Right lobe of liver (tissue), 6 donors: ENCODE measurements at regions not wholly inside any gene's neighbourhood (a gene's known extent, or its start where the extent isn't known, plus 50 kb on each side); places are given as distances from the start of the nearest gene placed in this dataset.

Source experiments
- ATAC-seq, 4 donors: fragments of 200-7000 bp; cut with Tn5 transposase; one replicate each; pipeline ENCODE4 v1.9.1; 2020; ENCODE audit warnings: mild to moderate bottlenecking in 4 of 4, moderate library complexity in 4 of 4
- DNase-seq, 3 donors: peaks; one replicate each; pipeline ENCODE4 v3.0.0-alpha.2; 2020
- H3K27ac ChIP-seq, 3 donors: fragments of 200-600 bp; one replicate each; pipeline ENCODE4 v1.8.0; 2022
- H3K27me3 ChIP-seq, 2 donors: fragments of 200-600 bp; one replicate each; pipeline ENCODE4 v1.8.0; 2022
- H3K36me3 ChIP-seq, 4 donors: fragments of 200-600 bp; sonication (generic) in 1 of 4; one replicate each; pipeline versions ENCODE4 v1.5.1 to v1.8.0; 2017 to 2022; ENCODE audit warnings: control low read depth in 1 of 4
- H3K4me1 ChIP-seq, 4 donors: fragments of 200-600 bp; sonication (generic) in 1 of 4; one replicate each; pipeline versions ENCODE4 v1.5.1 to v1.8.0; 2017 to 2022; ENCODE audit warnings: control low read depth in 1 of 4
- H3K4me3 ChIP-seq, 3 donors: fragments of 200-600 bp; one replicate each; pipeline ENCODE4 v1.8.0; 2022
- H3K9me3 ChIP-seq, 4 donors: fragments of 200-600 bp; sonication (generic) in 1 of 4; one replicate each; pipeline versions ENCODE4 v1.5.1 to v1.8.0; 2017 to 2022; ENCODE audit warnings: control low read depth in 1 of 4
- POLR2A ChIP-seq: fragments of 450-650 bp; IDR thresholded peaks from one replicate; pipeline ENCODE4 v1.6.1; 2017; ENCODE audit warnings: antibody characterized with exemption, mild to moderate bottlenecking
- WGBS: methylation state at CpG from one replicate; pipeline ENCODE4 v1.1.6; 2018; ENCODE audit warnings: low coverage, low lambda C conversion rate; ENCODE audit not compliant: insufficient coverage; ENCODE audit errors: missing lambda C conversion rate; 5-methylcytosine and 5-hydroxymethylcytosine counted together
- intact Hi-C, 2 donors: fragments of 100-400 bp; cut with DNase I; formaldehyde crosslinking; loops; one replicate each; pipeline versions ENCODE4 v1.11.2 to v1.14.1; 2022
- TF ChIP-seq, protein P1 (sequence below), 4 donors: fragments of 200-600 bp in 3 of 4; fragments of 450-650 bp in 1 of 4; IDR thresholded peaks; one replicate each; pipeline versions ENCODE4 v1.5.1 to v1.8.0; 2016 to 2022; ENCODE audit warnings: antibody characterized with exemption in 4 of 4, mild to moderate bottlenecking in 2 of 4
- donor health status: DM: no; HTN: yes; CAD: no.
- donor health status: DM: no; HTN: no; CAD: no.
- donor health status: DM: no; HTN: no; CAD: no.
- donor health status: DM: no; HTN: yes; CAD: no.
- donor health status: DM: no; HTN: yes; CAD: no.

DNA sequence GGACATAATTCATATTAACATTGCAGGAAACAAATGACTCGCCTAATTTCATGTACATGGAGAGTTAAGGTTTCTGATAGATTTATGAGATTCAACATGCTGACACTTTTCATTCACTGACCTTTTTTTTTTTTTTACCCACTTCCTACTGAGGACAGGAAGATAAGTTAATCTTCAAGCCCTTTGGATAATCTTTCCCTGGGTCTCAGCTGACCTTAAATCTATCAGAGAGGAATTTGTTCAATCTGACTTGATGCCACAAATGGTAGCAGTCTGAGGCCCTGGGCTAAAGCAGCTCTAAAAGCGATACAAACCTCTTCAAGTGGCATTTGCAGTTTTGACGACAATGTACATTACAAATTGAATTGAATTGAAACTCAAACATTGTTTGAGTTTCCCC lies 493.3 kb upstream of the SORCS1 start:
- no peaks in the 10 kb centered on the region for H3K9me3 ChIP-seq
- no peaks in the 10 kb centered on the region for H3K36me3 ChIP-seq
- ATAC-seq, result no peak
- 52% methylated on average over 3 of the region's 3 CpGs for WGBS
- intact Hi-C loops, result no loop called here
- DNase-seq, result no peak
- no peak overlapping the region for H3K4me3 ChIP-seq
- TF ChIP-seq POLR2A, result no peak
- TF ChIP-seq, protein P1, sequence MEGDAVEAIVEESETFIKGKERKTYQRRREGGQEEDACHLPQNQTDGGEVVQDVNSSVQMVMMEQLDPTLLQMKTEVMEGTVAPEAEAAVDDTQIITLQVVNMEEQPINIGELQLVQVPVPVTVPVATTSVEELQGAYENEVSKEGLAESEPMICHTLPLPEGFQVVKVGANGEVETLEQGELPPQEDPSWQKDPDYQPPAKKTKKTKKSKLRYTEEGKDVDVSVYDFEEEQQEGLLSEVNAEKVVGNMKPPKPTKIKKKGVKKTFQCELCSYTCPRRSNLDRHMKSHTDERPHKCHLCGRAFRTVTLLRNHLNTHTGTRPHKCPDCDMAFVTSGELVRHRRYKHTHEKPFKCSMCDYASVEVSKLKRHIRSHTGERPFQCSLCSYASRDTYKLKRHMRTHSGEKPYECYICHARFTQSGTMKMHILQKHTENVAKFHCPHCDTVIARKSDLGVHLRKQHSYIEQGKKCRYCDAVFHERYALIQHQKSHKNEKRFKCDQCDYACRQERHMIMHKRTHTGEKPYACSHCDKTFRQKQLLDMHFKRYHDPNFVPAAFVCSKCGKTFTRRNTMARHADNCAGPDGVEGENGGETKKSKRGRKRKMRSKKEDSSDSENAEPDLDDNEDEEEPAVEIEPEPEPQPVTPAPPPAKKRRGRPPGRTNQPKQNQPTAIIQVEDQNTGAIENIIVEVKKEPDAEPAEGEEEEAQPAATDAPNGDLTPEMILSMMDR (IDR thresholded peaks at IDR 0.05), result no peak
- no peaks in the 10 kb centered on the region for H3K27me3 ChIP-seq
- H3K27ac ChIP-seq, result no peak overlapping the region
- no peaks in the 10 kb centered on the region for H3K4me1 ChIP-seq

DNA sequence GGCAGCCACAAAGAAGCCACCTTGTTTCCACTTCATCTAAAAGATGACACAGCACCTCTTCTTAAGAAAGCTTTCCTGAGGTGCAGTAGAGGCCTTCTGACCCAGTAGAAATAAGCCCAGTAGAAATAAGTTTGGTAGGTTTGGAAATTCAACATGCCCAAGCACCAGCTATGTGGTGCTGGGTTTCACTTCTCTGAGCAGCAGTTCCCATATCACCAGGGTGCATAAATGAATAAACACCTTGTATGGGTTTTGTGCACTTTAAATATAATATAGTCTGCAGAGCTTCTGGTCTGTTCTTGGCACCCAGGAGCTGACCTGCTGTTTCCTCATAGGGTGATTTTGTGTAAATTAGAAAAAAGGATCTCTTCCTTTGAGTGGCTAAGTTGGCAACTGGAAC lies 492.4 kb upstream of the SORCS1 start:
- Histone ChIP-seq H3K27ac (no peak overlapping the region), H3K4me3 (no peak overlapping the region), H3K9me3 (no peaks in the 10 kb centered on the region), H3K4me1 (no peaks in the 10 kb centered on the region), H3K27me3 (no peaks in the 10 kb centered on the region), H3K36me3 (no peaks in the 10 kb centered on the region)
- ATAC-seq, result no peak
- intact Hi-C loops, result no loop called here
- DNase-seq, result no peak
- no peak for TF ChIP-seq POLR2A
- TF ChIP-seq, protein P1 (IDR thresholded peaks at IDR 0.05), result no peak

DNA sequence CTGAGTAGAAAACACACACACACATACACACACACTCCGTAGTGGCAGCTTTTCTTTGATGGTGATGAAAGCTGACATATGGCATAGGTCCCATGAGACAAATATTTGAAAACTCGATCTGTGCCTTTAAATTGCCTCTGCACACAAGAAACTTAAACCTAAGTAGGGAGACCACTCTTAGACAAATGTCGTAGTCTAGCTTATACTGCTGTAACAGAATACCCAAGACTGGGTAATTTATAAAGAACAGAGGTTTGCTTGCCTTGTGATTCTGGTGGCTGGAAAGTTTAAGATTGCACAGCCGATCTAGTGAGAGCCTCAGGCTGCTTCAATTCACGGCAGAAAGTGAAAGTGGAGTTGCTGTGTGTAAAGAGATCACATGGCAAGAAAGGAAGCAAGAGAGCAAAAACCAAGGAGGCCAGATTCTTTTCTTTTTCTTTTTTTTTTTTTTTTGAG lies 489.4 kb upstream of the SORCS1 start:
- Histone ChIP-seq H3K9me3 (no peaks in the 10 kb centered on the region), H3K4me1 (no peaks in the 10 kb centered on the region), H3K27me3 (no peaks in the 10 kb centered on the region), H3K27ac (peak overlapping the region in 1 of 3 donors; percentile 19), H3K4me3 (peak overlapping the region; percentile 33 to 50 (median 37)), H3K36me3 (no peaks in the 10 kb centered on the region)
- intact Hi-C loops, result no loop called here
- 2% methylated on average over 5 of the region's 5 CpGs for WGBS
- TF ChIP-seq, protein P1 (IDR thresholded peaks at IDR 0.05), result no peak
- no peak for TF ChIP-seq POLR2A
- DNase-seq (no peak), ATAC-seq (peak; percentile 80 to 93 (median 89))

DNA sequence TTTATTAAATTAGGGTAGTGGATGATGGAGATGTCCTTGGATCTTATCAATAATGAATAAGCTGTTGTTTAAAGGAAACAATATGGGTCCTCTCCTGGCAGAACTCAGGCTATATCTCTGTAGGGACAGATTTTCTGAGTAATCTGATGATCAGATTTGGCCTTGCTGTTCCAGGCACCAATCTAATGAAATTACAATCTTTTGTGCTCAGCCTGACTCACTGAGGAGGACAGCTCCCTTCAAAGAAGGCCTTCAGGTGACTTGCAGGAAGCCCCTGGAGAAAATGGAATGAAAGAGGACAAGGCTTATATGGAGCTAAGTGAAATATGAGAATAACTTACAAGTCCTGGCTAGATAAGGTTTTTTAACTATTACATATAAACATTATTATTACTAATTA lies 486.4 kb upstream of the SORCS1 start:
- intact Hi-C loops, result no loop called here
- Histone ChIP-seq H3K27me3 (no peaks in the 10 kb centered on the region), H3K27ac (no peak overlapping the region), H3K36me3 (no peaks in the 10 kb centered on the region), H3K4me3 (no peak overlapping the region), H3K9me3 (no peaks in the 10 kb centered on the region), H3K4me1 (no peaks in the 10 kb centered on the region)
- no peak for TF ChIP-seq POLR2A
- TF ChIP-seq, protein P1 (IDR thresholded peaks at IDR 0.05), result no peak
- no peak for ATAC-seq
- DNase-seq, result no peak

DNA sequence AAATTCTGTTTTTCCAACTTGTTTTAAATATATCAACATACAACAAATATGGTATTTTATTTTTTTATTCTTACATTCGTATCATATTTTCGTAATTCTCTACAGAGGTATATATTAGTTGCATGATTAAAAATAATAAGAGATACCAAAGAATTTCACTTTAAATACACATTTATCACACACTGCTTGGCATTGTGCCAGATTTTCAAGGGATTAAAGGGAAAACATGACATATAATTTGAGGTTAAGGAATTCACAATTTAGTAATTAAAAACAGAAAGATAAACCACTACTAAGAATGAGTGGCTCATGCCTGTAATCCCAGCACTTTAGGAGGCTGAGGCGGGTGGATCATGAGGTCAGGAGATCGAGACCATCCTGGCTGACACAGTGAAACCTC lies 484.7 kb upstream of the SORCS1 start:
- Histone ChIP-seq H3K27me3 (no peaks in the 10 kb centered on the region), H3K4me3 (no peak overlapping the region), H3K4me1 (no peaks in the 10 kb centered on the region), H3K27ac (no peak overlapping the region), H3K36me3 (no peaks in the 10 kb centered on the region), H3K9me3 (no peaks in the 10 kb centered on the region)
- DNase-seq (no peak), ATAC-seq (no peak)
- intact Hi-C loops, result no loop called here
- 69% methylated on average over 3 of the region's 4 CpGs for WGBS
- TF ChIP-seq, protein P1 (IDR thresholded peaks at IDR 0.05), result no peak
- no peak for TF ChIP-seq POLR2A
